ENCODE measurements at regions not wholly inside any gene's neighbourhood (a gene's known extent, or its start where the extent isn't known, plus 50 kb on each side); places are given as distances from the start of the nearest gene placed in this dataset.

DNA sequence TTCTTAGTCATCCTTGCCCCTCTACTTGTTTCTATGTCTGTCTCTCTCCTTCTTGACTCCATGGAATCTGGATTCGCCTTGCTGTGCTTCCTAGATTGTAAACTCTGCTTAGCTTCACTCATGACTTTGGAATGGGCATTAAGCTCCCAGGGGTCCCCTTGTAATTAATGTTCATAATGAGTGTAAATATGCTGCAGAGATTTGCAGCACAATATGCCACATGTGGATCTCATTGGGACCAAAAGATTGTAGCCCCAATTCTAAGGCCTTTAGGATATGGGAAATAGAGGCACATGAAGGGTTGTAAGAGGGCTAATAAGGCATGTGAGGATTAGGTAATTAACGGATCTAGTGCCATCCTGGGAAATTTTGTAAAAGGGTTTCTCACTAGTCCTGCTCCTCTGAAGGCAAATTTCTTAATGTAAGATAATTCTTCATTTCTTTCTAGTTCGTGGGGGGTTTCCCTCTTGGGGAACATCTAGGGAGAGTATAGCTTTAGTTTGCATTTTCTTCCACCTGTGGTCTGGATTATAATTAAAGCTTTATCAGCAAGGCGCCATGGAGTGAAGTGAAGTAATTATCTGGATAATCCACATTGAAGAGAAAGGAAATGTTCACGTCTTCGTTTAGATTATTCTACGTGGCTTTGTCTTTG, 659.2 kb upstream of the PLXNA2 start:
- TF ChIP-seq, protein P1, sequence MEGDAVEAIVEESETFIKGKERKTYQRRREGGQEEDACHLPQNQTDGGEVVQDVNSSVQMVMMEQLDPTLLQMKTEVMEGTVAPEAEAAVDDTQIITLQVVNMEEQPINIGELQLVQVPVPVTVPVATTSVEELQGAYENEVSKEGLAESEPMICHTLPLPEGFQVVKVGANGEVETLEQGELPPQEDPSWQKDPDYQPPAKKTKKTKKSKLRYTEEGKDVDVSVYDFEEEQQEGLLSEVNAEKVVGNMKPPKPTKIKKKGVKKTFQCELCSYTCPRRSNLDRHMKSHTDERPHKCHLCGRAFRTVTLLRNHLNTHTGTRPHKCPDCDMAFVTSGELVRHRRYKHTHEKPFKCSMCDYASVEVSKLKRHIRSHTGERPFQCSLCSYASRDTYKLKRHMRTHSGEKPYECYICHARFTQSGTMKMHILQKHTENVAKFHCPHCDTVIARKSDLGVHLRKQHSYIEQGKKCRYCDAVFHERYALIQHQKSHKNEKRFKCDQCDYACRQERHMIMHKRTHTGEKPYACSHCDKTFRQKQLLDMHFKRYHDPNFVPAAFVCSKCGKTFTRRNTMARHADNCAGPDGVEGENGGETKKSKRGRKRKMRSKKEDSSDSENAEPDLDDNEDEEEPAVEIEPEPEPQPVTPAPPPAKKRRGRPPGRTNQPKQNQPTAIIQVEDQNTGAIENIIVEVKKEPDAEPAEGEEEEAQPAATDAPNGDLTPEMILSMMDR (IDR thresholded peaks at IDR 0.05), result no peak
- TF ChIP-seq SIN3A (IDR thresholded peaks at IDR 0.05; ENCODE audit: borderline replicate concordance, insufficient read depth, low read depth, low read length) (no peak), POLR2AphosphoS5 (IDR thresholded peaks at IDR 0.05; ENCODE audit: low read depth, low read length) (no peak), TCF7L2 (IDR thresholded peaks at IDR 0.05; ENCODE audit: low read depth, low read length) (no peak)
- TF ChIP-seq, protein P2, sequence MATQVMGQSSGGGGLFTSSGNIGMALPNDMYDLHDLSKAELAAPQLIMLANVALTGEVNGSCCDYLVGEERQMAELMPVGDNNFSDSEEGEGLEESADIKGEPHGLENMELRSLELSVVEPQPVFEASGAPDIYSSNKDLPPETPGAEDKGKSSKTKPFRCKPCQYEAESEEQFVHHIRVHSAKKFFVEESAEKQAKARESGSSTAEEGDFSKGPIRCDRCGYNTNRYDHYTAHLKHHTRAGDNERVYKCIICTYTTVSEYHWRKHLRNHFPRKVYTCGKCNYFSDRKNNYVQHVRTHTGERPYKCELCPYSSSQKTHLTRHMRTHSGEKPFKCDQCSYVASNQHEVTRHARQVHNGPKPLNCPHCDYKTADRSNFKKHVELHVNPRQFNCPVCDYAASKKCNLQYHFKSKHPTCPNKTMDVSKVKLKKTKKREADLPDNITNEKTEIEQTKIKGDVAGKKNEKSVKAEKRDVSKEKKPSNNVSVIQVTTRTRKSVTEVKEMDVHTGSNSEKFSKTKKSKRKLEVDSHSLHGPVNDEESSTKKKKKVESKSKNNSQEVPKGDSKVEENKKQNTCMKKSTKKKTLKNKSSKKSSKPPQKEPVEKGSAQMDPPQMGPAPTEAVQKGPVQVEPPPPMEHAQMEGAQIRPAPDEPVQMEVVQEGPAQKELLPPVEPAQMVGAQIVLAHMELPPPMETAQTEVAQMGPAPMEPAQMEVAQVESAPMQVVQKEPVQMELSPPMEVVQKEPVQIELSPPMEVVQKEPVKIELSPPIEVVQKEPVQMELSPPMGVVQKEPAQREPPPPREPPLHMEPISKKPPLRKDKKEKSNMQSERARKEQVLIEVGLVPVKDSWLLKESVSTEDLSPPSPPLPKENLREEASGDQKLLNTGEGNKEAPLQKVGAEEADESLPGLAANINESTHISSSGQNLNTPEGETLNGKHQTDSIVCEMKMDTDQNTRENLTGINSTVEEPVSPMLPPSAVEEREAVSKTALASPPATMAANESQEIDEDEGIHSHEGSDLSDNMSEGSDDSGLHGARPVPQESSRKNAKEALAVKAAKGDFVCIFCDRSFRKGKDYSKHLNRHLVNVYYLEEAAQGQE (IDR thresholded peaks at IDR 0.05; ENCODE audit: insufficient read depth in 1 of 2, low read depth in 2 of 2, low read length in 1 of 2), result no peak
